Breast epithelium (tissue), 4 donors: ENCODE measurements at regions not wholly inside any gene's neighbourhood (a gene's known extent, or its start where the extent isn't known, plus 50 kb on each side); places are given as distances from the start of the nearest gene placed in this dataset.

ENCODE experiments used
- DNase-seq, 2 donors: peaks; one replicate each; pipeline ENCODE4 v3.0.0-alpha.2; 2019; ENCODE audit warnings: low spot score in 2 of 2
- H3K27ac ChIP-seq, 2 donors: fragments of 200-600 bp; sonication (generic) in 1 of 2; one replicate each; pipeline ENCODE4 v1.5.1; 2016 to 2019; ENCODE audit warnings: mild to moderate bottlenecking in 1 of 2
- H3K27me3 ChIP-seq, 2 donors: fragments of 200-600 bp; sonication (generic) in 1 of 2; one replicate each; pipeline versions ENCODE4 v1.5.1 to v1.6.0; 2017 to 2019; ENCODE audit warnings: control low read depth in 1 of 2, mild to moderate bottlenecking in 1 of 2
- H3K36me3 ChIP-seq: fragments of 200-600 bp; one replicate; pipeline ENCODE4 v1.5.1; 2019
- H3K4me1 ChIP-seq, 2 donors: fragments of 200-600 bp; sonication (generic); one replicate each; pipeline ENCODE4 v1.5.1; 2016 to 2019; ENCODE audit warnings: control low read depth in 1 of 2
- H3K4me3 ChIP-seq, 3 donors: fragments of 200-600 bp; sonication (generic); 1 replicate in 2 of 3; 2 replicates in 1 of 3; pipeline ENCODE4 v1.5.1; 2016 to 2019; ENCODE audit warnings: mild to moderate bottlenecking in 3 of 3, moderate library complexity in 2 of 3
- H3K9me3 ChIP-seq, 2 donors: fragments of 200-600 bp; sonication (generic) in 1 of 2; one replicate each; pipeline ENCODE4 v1.5.1; 2016 to 2019; ENCODE audit warnings: control low read depth in 1 of 2
- POLR2A ChIP-seq: fragments of 450-650 bp; IDR thresholded peaks from one replicate; pipeline ENCODE4 v1.6.1; 2016; ENCODE audit warnings: antibody characterized with exemption, mild to moderate bottlenecking, moderate library complexity
- POLR2AphosphoS5 ChIP-seq, 3 donors: sonication (generic); formaldehyde crosslinking; IDR thresholded peaks; one replicate each; pipeline ENCODE4 v1.6.1; 2017; ENCODE audit warnings: antibody characterized with exemption in 3 of 3
- intact Hi-C: fragments of 100-400 bp; cut with DNase I; formaldehyde crosslinking; loops from one replicate; pipeline ENCODE4 v1.15.1; 2023; ENCODE audit warnings: low total_unique reads
- TF ChIP-seq, protein P1 (sequence below), 3 donors: fragments of 450-650 bp; IDR thresholded peaks; one replicate each; pipeline ENCODE4 v1.5.1; 2016 to 2017; ENCODE audit warnings: antibody characterized with exemption in 3 of 3, mild to moderate bottlenecking in 3 of 3, moderate library complexity in 3 of 3

DNA sequence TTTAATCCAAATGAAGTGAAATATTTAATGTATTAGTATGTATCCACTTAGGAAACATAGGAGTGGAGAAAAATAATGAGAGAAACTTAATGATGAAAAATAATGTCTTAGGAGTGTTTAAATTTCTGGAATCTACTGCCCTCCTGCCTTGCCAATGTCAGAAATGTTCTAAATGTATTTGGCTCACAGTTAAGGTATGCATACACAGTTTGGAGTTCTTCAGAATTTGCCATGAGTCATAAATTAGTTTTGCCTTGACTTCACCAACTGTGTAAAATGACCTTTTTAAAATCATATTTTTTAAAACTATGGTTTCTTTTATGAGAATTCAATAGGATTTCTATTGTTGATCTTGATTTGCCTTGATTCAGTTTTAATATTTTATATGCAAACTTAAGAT is 191.7 kb upstream of the HSF2 start:
- H3K27me3 ChIP-seq = no peaks in the 10 kb centered on the region
- no peaks in the 10 kb centered on the region for H3K4me1 ChIP-seq
- no peak for DNase-seq
- no peak overlapping the region for H3K4me3 ChIP-seq
- no peak overlapping the region for H3K27ac ChIP-seq
- intact Hi-C loops = no loop called here
- TF ChIP-seq, protein P1, sequence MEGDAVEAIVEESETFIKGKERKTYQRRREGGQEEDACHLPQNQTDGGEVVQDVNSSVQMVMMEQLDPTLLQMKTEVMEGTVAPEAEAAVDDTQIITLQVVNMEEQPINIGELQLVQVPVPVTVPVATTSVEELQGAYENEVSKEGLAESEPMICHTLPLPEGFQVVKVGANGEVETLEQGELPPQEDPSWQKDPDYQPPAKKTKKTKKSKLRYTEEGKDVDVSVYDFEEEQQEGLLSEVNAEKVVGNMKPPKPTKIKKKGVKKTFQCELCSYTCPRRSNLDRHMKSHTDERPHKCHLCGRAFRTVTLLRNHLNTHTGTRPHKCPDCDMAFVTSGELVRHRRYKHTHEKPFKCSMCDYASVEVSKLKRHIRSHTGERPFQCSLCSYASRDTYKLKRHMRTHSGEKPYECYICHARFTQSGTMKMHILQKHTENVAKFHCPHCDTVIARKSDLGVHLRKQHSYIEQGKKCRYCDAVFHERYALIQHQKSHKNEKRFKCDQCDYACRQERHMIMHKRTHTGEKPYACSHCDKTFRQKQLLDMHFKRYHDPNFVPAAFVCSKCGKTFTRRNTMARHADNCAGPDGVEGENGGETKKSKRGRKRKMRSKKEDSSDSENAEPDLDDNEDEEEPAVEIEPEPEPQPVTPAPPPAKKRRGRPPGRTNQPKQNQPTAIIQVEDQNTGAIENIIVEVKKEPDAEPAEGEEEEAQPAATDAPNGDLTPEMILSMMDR (IDR thresholded peaks at IDR 0.05) = no peak
- H3K9me3 ChIP-seq = no peaks in the 10 kb centered on the region
- H3K36me3 ChIP-seq = no peaks in the 10 kb centered on the region

- intact Hi-C loops = no loop called here
- no peaks in the 10 kb centered on the region for H3K9me3 ChIP-seq
- TF ChIP-seq POLR2A (no peak), POLR2AphosphoS5 (IDR thresholded peaks at IDR 0.05) (no peak)
- TF ChIP-seq, protein P1 (IDR thresholded peaks at IDR 0.05) = no peak
These were observed 184.7 kb upstream of the HSF2 start for GRCh38 chr6:122214605-122215318.

GRCh38 chr6:122220254-122220653 is 179.2 kb upstream of the HSF2 start:
- H3K4me3 ChIP-seq = no peak overlapping the region
- no peak for TF ChIP-seq POLR2AphosphoS5 (IDR thresholded peaks at IDR 0.05)
- TF ChIP-seq, protein P1 (IDR thresholded peaks at IDR 0.05) = no peak
- TF ChIP-seq POLR2A = no peak
- H3K27ac ChIP-seq = no peak overlapping the region
- H3K27me3 ChIP-seq = no peaks in the 10 kb centered on the region
- intact Hi-C loops = no loop called here
- no peaks in the 10 kb centered on the region for H3K4me1 ChIP-seq
- no peak for DNase-seq
- H3K9me3 ChIP-seq = no peaks in the 10 kb centered on the region
- H3K36me3 ChIP-seq = no peaks in the 10 kb centered on the region

More at GRCh38 chr6:122214605-122215318, 184.7 kb upstream of the HSF2 start:
- no peak for DNase-seq
- no peak overlapping the region for H3K4me3 ChIP-seq
- no peaks in the 10 kb centered on the region for H3K27me3 ChIP-seq
- no peak overlapping the region for H3K27ac ChIP-seq
- no peaks in the 10 kb centered on the region for H3K4me1 ChIP-seq
- no peaks in the 10 kb centered on the region for H3K36me3 ChIP-seq

- Histone ChIP-seq H3K27me3 (no peaks in the 10 kb centered on the region), H3K4me3 (no peak overlapping the region), H3K9me3 (no peaks in the 10 kb centered on the region), H3K27ac (no peak overlapping the region), H3K4me1 (no peaks in the 10 kb centered on the region), H3K36me3 (no peaks in the 10 kb centered on the region)
- DNase-seq = no peak
- TF ChIP-seq POLR2A = no peak
- TF ChIP-seq POLR2AphosphoS5 (IDR thresholded peaks at IDR 0.05) = no peak
- TF ChIP-seq, protein P1 (IDR thresholded peaks at IDR 0.05) = no peak
- intact Hi-C loops = no loop called here
These were observed 176.7 kb upstream of the HSF2 start for GRCh38 chr6:122222761-122223160.

GRCh38 chr6:122223251-122223650 is 176.2 kb upstream of the HSF2 start:
- TF ChIP-seq POLR2AphosphoS5 (IDR thresholded peaks at IDR 0.05) = no peak
- no peak for TF ChIP-seq POLR2A
- TF ChIP-seq, protein P1 (IDR thresholded peaks at IDR 0.05) = no peak
- no peak overlapping the region for H3K27ac ChIP-seq
- no peaks in the 10 kb centered on the region for H3K27me3 ChIP-seq
- intact Hi-C loops = no loop called here
- no peaks in the 10 kb centered on the region for H3K4me1 ChIP-seq
- no peak overlapping the region for H3K4me3 ChIP-seq
- no peaks in the 10 kb centered on the region for H3K36me3 ChIP-seq
- no peak for DNase-seq
- H3K9me3 ChIP-seq = no peaks in the 10 kb centered on the region
